Activated CD8-positive, alpha-beta T cell treated with anti-CD3 and anti-CD28 coated beads for 36 hours (primary cell): ENCODE measurements at regions not wholly inside any gene's neighbourhood (a gene's known extent, or its start where the extent isn't known, plus 50 kb on each side); places are given as distances from the start of the nearest gene placed in this dataset.

Experiments
- ATAC-seq: fragments of 200-7000 bp; cut with Tn5 transposase; one replicate; pipeline ENCODE4 v1.10.0; 2021; ENCODE audit warnings: mild to moderate bottlenecking, moderate library complexity
- CTCF ChIA-PET: fragments of 350-600 bp; sonication (Branson Sonifier 250); formaldehyde crosslinking; loops from one replicate; lab custom pipeline; 2021; ENCODE audit warnings: antibody characterized with exemption; lab: Charles Lee
- POLR2A ChIA-PET: fragments of 350-600 bp; sonication (Branson Sonifier 250); formaldehyde crosslinking; loops from one replicate; lab custom pipeline; 2021; ENCODE audit warnings: antibody characterized with exemption; lab: Charles Lee
- DNase-seq: peaks from one replicate; pipeline ENCODE4 v3.0.0-alpha.2; 2020
- H3K27ac Mint-ChIP-seq: one replicate; pipeline ENCODE4 v1.8.0; 2021; ENCODE audit warnings: mild to moderate bottlenecking, mixed read lengths
- H3K27me3 Mint-ChIP-seq: one replicate; pipeline ENCODE4 v1.8.0; 2021; ENCODE audit warnings: mixed read lengths
- H3K36me3 Mint-ChIP-seq: one replicate; pipeline ENCODE4 v1.8.0; 2021; ENCODE audit warnings: low read depth, mixed read lengths
- H3K4me1 Mint-ChIP-seq: one replicate; pipeline ENCODE4 v1.8.0; 2021; ENCODE audit warnings: low read depth, mixed read lengths
- H3K4me3 Mint-ChIP-seq: one replicate; pipeline ENCODE4 v1.8.0; 2021; ENCODE audit warnings: mild to moderate bottlenecking, moderate library complexity, mixed read lengths
- H3K9me3 Mint-ChIP-seq: one replicate; pipeline ENCODE4 v1.8.0; 2021; ENCODE audit warnings: mixed read lengths
- CTCF ChIP-seq: fragments of 200-600 bp; IDR thresholded peaks from one replicate; pipeline ENCODE4 v1.8.0; 2022; ENCODE audit warnings: antibody characterized with exemption, mild to moderate bottlenecking
- intact Hi-C: fragments of 100-400 bp; cut with micrococcal nuclease; formaldehyde crosslinking; loops from one replicate; pipeline ENCODE4 v1.10.0; 2022

GRCh38 chr15:56868170-56868569, 50.3 kb upstream of the TCF12 start:
- no peaks in the 10 kb centered on the region for H3K4me1 Mint-ChIP-seq
- no peak overlapping the region for H3K27ac Mint-ChIP-seq
- no peaks in the 10 kb centered on the region for H3K9me3 Mint-ChIP-seq
- ATAC-seq (no peak), DNase-seq (no peak)
- intact Hi-C loops = loop anchor here (2.0 to 5.0 kb wide), 2 partner anchors 136 to 371 kb away; partner anchors contain the start of gene ZNF280D
- CTCF ChIA-PET = interaction anchor here (1.4 to 6.5 kb wide), 2 partner anchors 165 to 373 kb away, joined by 3 to 46 read pairs; no protein-coding TSS in a partner anchor
- no peaks in the 10 kb centered on the region for H3K36me3 Mint-ChIP-seq
- POLR2A ChIA-PET = no interaction called here
- H3K4me3 Mint-ChIP-seq = no peak overlapping the region
- H3K27me3 Mint-ChIP-seq = no peaks in the 10 kb centered on the region
- no peak for TF ChIP-seq CTCF

GRCh38 chr15:56866803-56867202, 51.6 kb upstream of the TCF12 start:
- intact Hi-C loops = loop anchor here (5.0 kb wide), 1 partner anchor 135 kb away; the partner anchor contains the start of gene ZNF280D

GRCh38 chr15:56857828-56858227, 60.6 kb upstream of the TCF12 start:
- POLR2A ChIA-PET = no interaction called here
- H3K4me1 Mint-ChIP-seq = no peaks in the 10 kb centered on the region
- no peaks in the 10 kb centered on the region for H3K9me3 Mint-ChIP-seq
- ATAC-seq (no peak), DNase-seq (no peak)
- H3K27ac Mint-ChIP-seq = no peak overlapping the region
- no peak overlapping the region for H3K4me3 Mint-ChIP-seq
- intact Hi-C loops = no loop called here
- no peaks in the 10 kb centered on the region for H3K27me3 Mint-ChIP-seq
- peaks cover 3% of the 10 kb centered on the region for H3K36me3 Mint-ChIP-seq
- CTCF ChIA-PET = no interaction called here
- no peak for TF ChIP-seq CTCF

More at GRCh38 chr15:56866803-56867202, 51.6 kb upstream of the TCF12 start:
- no peaks in the 10 kb centered on the region for H3K4me1 Mint-ChIP-seq
- ChIA-PET CTCF (interaction anchor here (0.8 kb wide), 1 partner anchor 346 kb away, joined by 3 read pairs; no protein-coding TSS in a partner anchor), POLR2A (no interaction called here)
- no peak overlapping the region for H3K4me3 Mint-ChIP-seq
- H3K27ac Mint-ChIP-seq = no peak overlapping the region
- no peaks in the 10 kb centered on the region for H3K9me3 Mint-ChIP-seq
- H3K27me3 Mint-ChIP-seq = no peaks in the 10 kb centered on the region
- no peaks in the 10 kb centered on the region for H3K36me3 Mint-ChIP-seq
- no peak for ATAC-seq
- TF ChIP-seq CTCF = no peak
- DNase-seq = no peak

- peaks cover 3% of the 10 kb centered on the region for H3K36me3 Mint-ChIP-seq
- H3K4me3 Mint-ChIP-seq = no peak overlapping the region
- H3K27ac Mint-ChIP-seq = no peak overlapping the region
- no peaks in the 10 kb centered on the region for H3K9me3 Mint-ChIP-seq
- ATAC-seq (no peak), DNase-seq (no peak)
- H3K4me1 Mint-ChIP-seq = no peaks in the 10 kb centered on the region
- intact Hi-C loops = no loop called here
- ChIA-PET CTCF (interaction anchor here (1.0 kb wide), 1 partner anchor 13 kb away, joined by 5 read pairs; no protein-coding TSS in a partner anchor), POLR2A (no interaction called here)
- H3K27me3 Mint-ChIP-seq = no peaks in the 10 kb centered on the region
- TF ChIP-seq CTCF = no peak
Observed at GRCh38 chr15:56856934-56857333, 61.5 kb upstream of the TCF12 start.

- TF ChIP-seq CTCF = no peak
- DNase-seq (no peak), ATAC-seq (no peak)
- no peaks in the 10 kb centered on the region for H3K27me3 Mint-ChIP-seq
- no peaks in the 10 kb centered on the region for H3K9me3 Mint-ChIP-seq
- ChIA-PET CTCF (interaction anchor here (1.0 to 1.1 kb wide), 2 partner anchors 25 to 64 kb away, joined by 3 to 5 read pairs; no protein-coding TSS in a partner anchor), POLR2A (no interaction called here)
- intact Hi-C loops = no loop called here
- H3K36me3 Mint-ChIP-seq = no peaks in the 10 kb centered on the region
- H3K4me1 Mint-ChIP-seq = no peaks in the 10 kb centered on the region
- H3K27ac Mint-ChIP-seq = no peak overlapping the region
- no peak overlapping the region for H3K4me3 Mint-ChIP-seq
Observed at GRCh38 chr15:56844892-56845291, 73.6 kb upstream of the TCF12 start.
